ENCODE measurements at regions not wholly inside any gene's neighbourhood (a gene's known extent, or its start where the extent isn't known, plus 50 kb on each side); places are given as distances from the start of the nearest gene placed in this dataset.

- no peaks in the 10 kb centered on the region for H3K9me3 ChIP-seq (ENCODE audit: control insufficient read depth, low read length)
- no peak for DNase-seq (ENCODE audit: low read depth)
- H3K36me3 ChIP-seq (ENCODE audit: control insufficient read depth, insufficient read depth, low read length, severe bottlenecking): no peaks in the 10 kb centered on the region
- H3K27me3 ChIP-seq (replicated peaks; ENCODE audit: control insufficient read depth, insufficient read depth, low read length): no peaks in the 10 kb centered on the region
- no peaks in the 10 kb centered on the region for H3K4me1 ChIP-seq (ENCODE audit: control insufficient read depth, insufficient read depth, low read length)
- H3K4me3 ChIP-seq (ENCODE audit: low read length): no peak overlapping the region
- H3K9ac ChIP-seq (ENCODE audit: low read length): no peak overlapping the region
Observed at GRCh38 chr9:78938821-78939220, 632.9 kb upstream of the TLE4 start.

GRCh38 chr9:78939311-78940065 lies 632.3 kb upstream of the TLE4 start:
- Histone ChIP-seq H3K27me3 (replicated peaks; ENCODE audit: control insufficient read depth, insufficient read depth, low read length) (no peaks in the 10 kb centered on the region), H3K9ac (ENCODE audit: low read length) (no peak overlapping the region), H3K4me3 (ENCODE audit: low read length) (no peak overlapping the region), H3K9me3 (ENCODE audit: control insufficient read depth, low read length) (no peaks in the 10 kb centered on the region), H3K36me3 (ENCODE audit: control insufficient read depth, insufficient read depth, low read length, severe bottlenecking) (no peaks in the 10 kb centered on the region), H3K4me1 (ENCODE audit: control insufficient read depth, insufficient read depth, low read length) (no peaks in the 10 kb centered on the region)
- DNase-seq (ENCODE audit: low read depth): no peak

GRCh38 chr9:78940121-78940855 lies 631.5 kb upstream of the TLE4 start:
- no peaks in the 10 kb centered on the region for H3K36me3 ChIP-seq (ENCODE audit: control insufficient read depth, insufficient read depth, low read length, severe bottlenecking)
- H3K9me3 ChIP-seq (ENCODE audit: control insufficient read depth, low read length): no peaks in the 10 kb centered on the region
- no peak overlapping the region for H3K4me3 ChIP-seq (ENCODE audit: low read length)
- H3K4me1 ChIP-seq (ENCODE audit: control insufficient read depth, insufficient read depth, low read length): no peaks in the 10 kb centered on the region
- H3K27me3 ChIP-seq (replicated peaks; ENCODE audit: control insufficient read depth, insufficient read depth, low read length): no peaks in the 10 kb centered on the region
- DNase-seq (ENCODE audit: low read depth): no peak
- H3K9ac ChIP-seq (ENCODE audit: low read length): no peak overlapping the region

GRCh38 chr9:78954286-78954685 lies 617.5 kb upstream of the TLE4 start:
- Histone ChIP-seq H3K4me1 (ENCODE audit: control insufficient read depth, insufficient read depth, low read length) (no peaks in the 10 kb centered on the region), H3K9ac (ENCODE audit: low read length) (no peak overlapping the region), H3K4me3 (ENCODE audit: low read length) (no peak overlapping the region), H3K27me3 (replicated peaks; ENCODE audit: control insufficient read depth, insufficient read depth, low read length) (no peaks in the 10 kb centered on the region), H3K36me3 (ENCODE audit: control insufficient read depth, insufficient read depth, low read length, severe bottlenecking) (no peaks in the 10 kb centered on the region), H3K9me3 (ENCODE audit: control insufficient read depth, low read length) (peaks cover 13% of the 10 kb centered on the region)
- DNase-seq (ENCODE audit: low read depth): no peak

- Histone ChIP-seq H3K4me1 (ENCODE audit: control insufficient read depth, insufficient read depth, low read length) (no peaks in the 10 kb centered on the region), H3K9ac (ENCODE audit: low read length) (no peak overlapping the region), H3K36me3 (ENCODE audit: control insufficient read depth, insufficient read depth, low read length, severe bottlenecking) (no peaks in the 10 kb centered on the region), H3K4me3 (ENCODE audit: low read length) (no peak overlapping the region), H3K9me3 (ENCODE audit: control insufficient read depth, low read length) (peaks cover 14% of the 10 kb centered on the region), H3K27me3 (replicated peaks; ENCODE audit: control insufficient read depth, insufficient read depth, low read length) (no peaks in the 10 kb centered on the region)
- DNase-seq (ENCODE audit: low read depth): no peak
Observed at GRCh38 chr9:78958892-78959291, 612.9 kb upstream of the TLE4 start.

GRCh38 chr9:78962156-78962555 lies 609.6 kb upstream of the TLE4 start:
- Histone ChIP-seq H3K4me3 (ENCODE audit: low read length) (no peak overlapping the region), H3K9ac (ENCODE audit: low read length) (no peak overlapping the region), H3K9me3 (ENCODE audit: control insufficient read depth, low read length) (peaks cover 14% of the 10 kb centered on the region), H3K27me3 (replicated peaks; ENCODE audit: control insufficient read depth, insufficient read depth, low read length) (no peaks in the 10 kb centered on the region), H3K36me3 (ENCODE audit: control insufficient read depth, insufficient read depth, low read length, severe bottlenecking) (no peaks in the 10 kb centered on the region), H3K4me1 (ENCODE audit: control insufficient read depth, insufficient read depth, low read length) (no peaks in the 10 kb centered on the region)
- DNase-seq (ENCODE audit: low read depth): no peak

- Histone ChIP-seq H3K4me3 (ENCODE audit: low read length) (no peak overlapping the region), H3K9ac (ENCODE audit: low read length) (no peak overlapping the region), H3K27me3 (replicated peaks; ENCODE audit: control insufficient read depth, insufficient read depth, low read length) (no peaks in the 10 kb centered on the region), H3K36me3 (ENCODE audit: control insufficient read depth, insufficient read depth, low read length, severe bottlenecking) (no peaks in the 10 kb centered on the region), H3K4me1 (ENCODE audit: control insufficient read depth, insufficient read depth, low read length) (no peaks in the 10 kb centered on the region), H3K9me3 (ENCODE audit: control insufficient read depth, low read length) (peaks cover 11% of the 10 kb centered on the region)
- no peak for DNase-seq (ENCODE audit: low read depth)
Observed at GRCh38 chr9:78963911-78964310, 607.9 kb upstream of the TLE4 start.

- Histone ChIP-seq H3K9ac (ENCODE audit: low read length) (no peak overlapping the region), H3K9me3 (ENCODE audit: control insufficient read depth, low read length) (no peaks in the 10 kb centered on the region), H3K27me3 (replicated peaks; ENCODE audit: control insufficient read depth, insufficient read depth, low read length) (no peaks in the 10 kb centered on the region), H3K4me3 (ENCODE audit: low read length) (no peak overlapping the region), H3K36me3 (ENCODE audit: control insufficient read depth, insufficient read depth, low read length, severe bottlenecking) (no peaks in the 10 kb centered on the region), H3K4me1 (ENCODE audit: control insufficient read depth, insufficient read depth, low read length) (no peaks in the 10 kb centered on the region)
- DNase-seq (ENCODE audit: low read depth): peak; percentile 9
Observed at GRCh38 chr9:78967596-78968217, 604.1 kb upstream of the TLE4 start.

- Histone ChIP-seq H3K36me3 (ENCODE audit: control insufficient read depth, insufficient read depth, low read length, severe bottlenecking) (no peaks in the 10 kb centered on the region), H3K4me1 (ENCODE audit: control insufficient read depth, insufficient read depth, low read length) (no peaks in the 10 kb centered on the region), H3K4me3 (ENCODE audit: low read length) (no peak overlapping the region), H3K9me3 (ENCODE audit: control insufficient read depth, low read length) (no peaks in the 10 kb centered on the region), H3K9ac (ENCODE audit: low read length) (no peak overlapping the region), H3K27me3 (replicated peaks; ENCODE audit: control insufficient read depth, insufficient read depth, low read length) (no peaks in the 10 kb centered on the region)
- DNase-seq (ENCODE audit: low read depth): no peak
Observed at GRCh38 chr9:78970375-78970774, 601.4 kb upstream of the TLE4 start.

- H3K36me3 ChIP-seq (ENCODE audit: control insufficient read depth, insufficient read depth, low read length, severe bottlenecking): no peaks in the 10 kb centered on the region
- no peaks in the 10 kb centered on the region for H3K9me3 ChIP-seq (ENCODE audit: control insufficient read depth, low read length)
- no peaks in the 10 kb centered on the region for H3K27me3 ChIP-seq (replicated peaks; ENCODE audit: control insufficient read depth, insufficient read depth, low read length)
- no peak overlapping the region for H3K4me3 ChIP-seq (ENCODE audit: low read length)
- H3K4me1 ChIP-seq (ENCODE audit: control insufficient read depth, insufficient read depth, low read length): no peaks in the 10 kb centered on the region
- no peak overlapping the region for H3K9ac ChIP-seq (ENCODE audit: low read length)
- no peak for DNase-seq (ENCODE audit: low read depth)
Observed at GRCh38 chr9:78971540-78971939, 600.2 kb upstream of the TLE4 start.

GRCh38 chr9:78972303-78972999 lies 599.3 kb upstream of the TLE4 start:
- Histone ChIP-seq H3K9ac (ENCODE audit: low read length) (no peak overlapping the region), H3K27me3 (replicated peaks; ENCODE audit: control insufficient read depth, insufficient read depth, low read length) (no peaks in the 10 kb centered on the region), H3K36me3 (ENCODE audit: control insufficient read depth, insufficient read depth, low read length, severe bottlenecking) (no peaks in the 10 kb centered on the region), H3K4me1 (ENCODE audit: control insufficient read depth, insufficient read depth, low read length) (no peaks in the 10 kb centered on the region), H3K4me3 (ENCODE audit: low read length) (no peak overlapping the region), H3K9me3 (ENCODE audit: control insufficient read depth, low read length) (no peaks in the 10 kb centered on the region)
- no peak for DNase-seq (ENCODE audit: low read depth)

Data from adipocyte (in vitro differentiated cells).